Hepatocyte (in vitro differentiated cells): ENCODE measurements at regions not wholly inside any gene's neighbourhood (a gene's known extent, or its start where the extent isn't known, plus 50 kb on each side); places are given as distances from the start of the nearest gene placed in this dataset.

ENCODE experiments used
- DNase-seq: peaks from one replicate; pipeline ENCODE4 v3.0.0-alpha.2; 2016; ENCODE audit warnings: low spot score
- H2AFZ ChIP-seq: fragments of 200-600 bp; sonication (generic); 2 replicates; pipeline ENCODE4 v1.6.0; 2016; ENCODE audit warnings: antibody characterized with exemption, mild to moderate bottlenecking
- H3K27ac ChIP-seq: fragments of 200-600 bp; sonication (generic); 2 replicates; pipeline ENCODE4 v1.5.1; 2016; ENCODE audit warnings: mild to moderate bottlenecking
- H3K27me3 ChIP-seq: fragments of 200-600 bp; sonication (generic); 2 replicates; pipeline ENCODE4 v1.6.1; 2016
- H3K36me3 ChIP-seq: fragments of 200-600 bp; sonication (generic); replicated peaks from 2 replicates; pipeline ENCODE4 v1.5.1; 2016; ENCODE audit warnings: low read depth; ENCODE audit not compliant: insufficient read depth
- H3K4me1 ChIP-seq: fragments of 200-600 bp; sonication (generic); 2 replicates; pipeline ENCODE4 v1.5.1; 2016; ENCODE audit warnings: mild to moderate bottlenecking, moderate library complexity; ENCODE audit not compliant: insufficient read depth
- H3K4me2 ChIP-seq: fragments of 200-600 bp; sonication (generic); 2 replicates; pipeline ENCODE4 v1.6.0; 2016
- H3K4me3 ChIP-seq: fragments of 200-600 bp; sonication (generic); 2 replicates; pipeline ENCODE4 v1.5.1; 2016; ENCODE audit warnings: mild to moderate bottlenecking
- H3K79me2 ChIP-seq: fragments of 200-600 bp; sonication (generic); 2 replicates; pipeline ENCODE4 v1.6.0; 2017; ENCODE audit warnings: mild to moderate bottlenecking
- H3K9me2 ChIP-seq: fragments of 200-600 bp; sonication (generic); replicated peaks from 2 replicates; pipeline ENCODE4 v1.6.0; 2017; ENCODE audit warnings: mild to moderate bottlenecking; ENCODE audit not compliant: insufficient read depth
- H3K9me3 ChIP-seq: fragments of 200-600 bp; sonication (generic); 2 replicates; pipeline ENCODE4 v1.5.1; 2016; ENCODE audit warnings: low read depth, mild to moderate bottlenecking
- H4K20me1 ChIP-seq: fragments of 200-600 bp; sonication (generic); 2 replicates; pipeline ENCODE4 v1.6.0; 2016; ENCODE audit warnings: mild to moderate bottlenecking; ENCODE audit not compliant: insufficient read depth, poor library complexity, severe bottlenecking
- EZH2 ChIP-seq: fragments of 200-600 bp; sonication (generic); IDR thresholded peaks from 2 replicates; pipeline ENCODE4 v1.6.1; 2016; ENCODE audit warnings: antibody characterized with exemption, mild to moderate bottlenecking, borderline replicate concordance
- EZH2phosphoT487 ChIP-seq: fragments of 200-600 bp; sonication (generic); IDR thresholded peaks from one replicate; pipeline ENCODE4 v1.6.1; 2018; ENCODE audit warnings: antibody characterized with exemption, mild to moderate bottlenecking, low read depth, moderate library complexity; ENCODE audit not compliant: unreplicated experiment, severe bottlenecking
- WGBS: methylation state at CpG from one replicate; pipeline ENCODE4 v1.1.6; 2016; ENCODE audit warnings: low lambda C conversion rate; ENCODE audit errors: missing lambda C conversion rate; 5-methylcytosine and 5-hydroxymethylcytosine counted together
- TF ChIP-seq, protein P1 (sequence below): fragments of 200-600 bp; sonication (generic); IDR thresholded peaks from 2 replicates; pipeline ENCODE4 v1.5.1; 2016; ENCODE audit warnings: antibody characterized with exemption, mild to moderate bottlenecking; ENCODE audit not compliant: poor library complexity

DNA sequence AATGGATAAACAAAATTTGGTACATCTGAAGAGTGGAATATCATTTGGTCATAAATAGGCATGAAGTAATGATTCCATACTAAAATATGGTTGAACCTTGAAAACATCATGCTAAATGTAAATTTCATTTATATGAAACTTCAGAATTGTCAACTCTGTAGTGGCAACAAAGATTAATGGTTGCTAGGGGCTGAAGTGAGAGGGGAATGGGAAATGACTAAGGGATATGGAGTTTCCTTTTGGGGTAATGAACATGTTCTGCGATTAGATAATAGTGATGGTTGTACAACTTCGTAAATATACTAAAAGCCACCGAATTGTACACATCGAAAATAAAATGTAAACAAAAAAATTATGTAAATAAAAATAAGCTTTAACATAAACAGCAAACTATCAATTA is 384.1 kb upstream of the STEAP1 start:
- 94% methylated on average over 4 of the region's 4 CpGs for WGBS

DNA sequence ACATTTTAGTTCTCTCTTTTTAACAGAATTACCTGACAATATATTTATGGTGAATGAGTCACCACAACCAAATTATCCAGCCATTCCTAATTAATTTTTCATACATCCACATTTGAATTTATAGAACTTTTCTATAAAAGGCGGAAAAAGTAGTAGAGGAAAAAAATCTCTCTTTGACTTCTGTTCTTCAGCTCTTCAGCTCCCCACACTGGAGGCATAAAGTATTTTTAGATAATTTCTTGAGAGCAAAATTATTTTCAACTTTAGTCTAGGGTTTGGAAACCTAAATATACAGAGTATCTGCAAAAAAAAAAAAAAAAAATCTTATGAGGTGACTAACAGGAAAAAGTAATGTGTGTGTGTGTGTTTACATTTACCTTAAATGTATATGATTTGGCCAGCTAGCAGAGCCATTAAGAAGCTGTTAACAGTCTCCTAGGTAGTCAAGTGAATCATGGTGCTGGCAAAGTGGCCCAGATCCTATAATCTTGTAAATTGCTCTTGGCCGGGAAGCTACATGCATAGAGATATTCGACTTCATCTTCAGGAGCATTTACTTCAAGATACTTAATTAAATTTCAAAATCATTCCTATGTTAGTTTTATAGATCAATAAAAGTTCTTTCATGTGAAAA is 383.1 kb upstream of the STEAP1 start:
- Histone ChIP-seq H3K9me3 (no peaks in the 10 kb centered on the region), H3K27ac (no peak overlapping the region), H3K79me2 (no peaks in the 10 kb centered on the region), H3K4me1 (no peaks in the 10 kb centered on the region), H2AFZ (no peak overlapping the region), H3K9me2 (no peaks in the 10 kb centered on the region), H3K27me3 (no peaks in the 10 kb centered on the region), H3K4me2 (no peak overlapping the region), H3K36me3 (no peaks in the 10 kb centered on the region), H4K20me1 (no peaks in the 10 kb centered on the region), H3K4me3 (no peak overlapping the region)
- no peak for DNase-seq
- WGBS, result 38% methylated on average over 3 of the region's 3 CpGs
- TF ChIP-seq, protein P1, sequence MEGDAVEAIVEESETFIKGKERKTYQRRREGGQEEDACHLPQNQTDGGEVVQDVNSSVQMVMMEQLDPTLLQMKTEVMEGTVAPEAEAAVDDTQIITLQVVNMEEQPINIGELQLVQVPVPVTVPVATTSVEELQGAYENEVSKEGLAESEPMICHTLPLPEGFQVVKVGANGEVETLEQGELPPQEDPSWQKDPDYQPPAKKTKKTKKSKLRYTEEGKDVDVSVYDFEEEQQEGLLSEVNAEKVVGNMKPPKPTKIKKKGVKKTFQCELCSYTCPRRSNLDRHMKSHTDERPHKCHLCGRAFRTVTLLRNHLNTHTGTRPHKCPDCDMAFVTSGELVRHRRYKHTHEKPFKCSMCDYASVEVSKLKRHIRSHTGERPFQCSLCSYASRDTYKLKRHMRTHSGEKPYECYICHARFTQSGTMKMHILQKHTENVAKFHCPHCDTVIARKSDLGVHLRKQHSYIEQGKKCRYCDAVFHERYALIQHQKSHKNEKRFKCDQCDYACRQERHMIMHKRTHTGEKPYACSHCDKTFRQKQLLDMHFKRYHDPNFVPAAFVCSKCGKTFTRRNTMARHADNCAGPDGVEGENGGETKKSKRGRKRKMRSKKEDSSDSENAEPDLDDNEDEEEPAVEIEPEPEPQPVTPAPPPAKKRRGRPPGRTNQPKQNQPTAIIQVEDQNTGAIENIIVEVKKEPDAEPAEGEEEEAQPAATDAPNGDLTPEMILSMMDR, result peak; percentile 39
- TF ChIP-seq EZH2, result no peak

More for the DNA sequence above, 384.1 kb upstream of the STEAP1 start:
- H3K27ac ChIP-seq, result no peak overlapping the region
- H3K4me1 ChIP-seq, result no peaks in the 10 kb centered on the region
- H3K4me2 ChIP-seq, result no peak overlapping the region
- H4K20me1 ChIP-seq, result no peaks in the 10 kb centered on the region
- H3K9me2 ChIP-seq, result no peaks in the 10 kb centered on the region
- no peak for DNase-seq
- TF ChIP-seq, protein P1, result no peak
- TF ChIP-seq EZH2phosphoT487, result no peak
- TF ChIP-seq EZH2, result no peak
- no peaks in the 10 kb centered on the region for H3K9me3 ChIP-seq
- H3K27me3 ChIP-seq, result no peaks in the 10 kb centered on the region
- no peak overlapping the region for H3K4me3 ChIP-seq
- no peak overlapping the region for H2AFZ ChIP-seq
- H3K79me2 ChIP-seq, result no peaks in the 10 kb centered on the region
- no peaks in the 10 kb centered on the region for H3K36me3 ChIP-seq

DNA sequence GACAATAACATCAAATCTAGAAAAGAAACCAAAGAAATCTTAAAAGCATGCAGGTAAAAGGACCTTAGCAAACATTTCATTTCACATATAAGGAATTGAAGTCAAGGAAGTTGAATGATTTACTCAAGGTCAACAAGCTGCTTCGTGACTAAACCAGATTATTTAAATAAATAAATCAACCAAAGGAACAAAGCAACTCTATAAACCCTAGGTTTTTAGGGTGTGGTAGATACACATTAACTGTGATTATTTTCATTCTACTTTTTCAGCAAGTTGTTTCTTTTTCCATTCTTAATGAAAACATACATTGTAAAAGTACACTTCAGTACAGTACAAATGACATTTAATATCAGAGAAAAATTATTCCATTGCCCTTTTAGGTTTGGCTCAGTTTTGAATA is 382.0 kb upstream of the STEAP1 start:
- no peak overlapping the region for H3K27ac ChIP-seq
- H2AFZ ChIP-seq, result no peak overlapping the region
- no peaks in the 10 kb centered on the region for H3K36me3 ChIP-seq
- no peak for DNase-seq
- 0% methylated on average over 1 of the region's 1 CpG for WGBS
- no peaks in the 10 kb centered on the region for H3K9me2 ChIP-seq
- no peak overlapping the region for H3K4me3 ChIP-seq
- H3K79me2 ChIP-seq, result no peaks in the 10 kb centered on the region
- no peaks in the 10 kb centered on the region for H3K4me1 ChIP-seq
- no peaks in the 10 kb centered on the region for H4K20me1 ChIP-seq
- H3K4me2 ChIP-seq, result no peak overlapping the region
- H3K9me3 ChIP-seq, result no peaks in the 10 kb centered on the region
- H3K27me3 ChIP-seq, result no peaks in the 10 kb centered on the region
- TF ChIP-seq, protein P1, result no peak
- no peak for TF ChIP-seq EZH2phosphoT487
- no peak for TF ChIP-seq EZH2

DNA sequence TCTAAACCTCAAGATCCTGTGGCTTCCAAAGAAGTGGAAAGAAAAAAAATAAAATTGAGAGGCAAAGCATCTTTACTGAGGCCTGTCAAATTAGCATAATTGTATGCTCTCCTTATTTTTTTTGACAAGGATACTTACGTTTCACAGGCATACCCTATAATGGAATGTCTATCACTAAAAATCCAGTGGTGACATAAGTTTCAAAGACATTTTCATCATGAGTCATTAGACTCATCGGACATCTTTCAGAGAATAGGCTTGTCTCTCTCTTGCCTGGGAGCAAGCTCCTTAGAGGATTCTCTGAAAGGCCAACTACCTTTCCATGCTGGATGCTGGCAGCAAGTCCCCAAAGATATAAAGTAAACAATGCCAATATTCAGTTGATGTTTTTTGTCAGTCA is 380.7 kb upstream of the STEAP1 start:
- Histone ChIP-seq H3K36me3 (no peaks in the 10 kb centered on the region), H4K20me1 (no peaks in the 10 kb centered on the region), H3K4me3 (no peak overlapping the region), H2AFZ (no peak overlapping the region), H3K9me2 (no peaks in the 10 kb centered on the region), H3K4me2 (no peak overlapping the region), H3K79me2 (no peaks in the 10 kb centered on the region), H3K9me3 (no peaks in the 10 kb centered on the region), H3K27me3 (no peaks in the 10 kb centered on the region), H3K4me1 (no peaks in the 10 kb centered on the region), H3K27ac (no peak overlapping the region)
- no peak for DNase-seq
- TF ChIP-seq EZH2 (no peak), EZH2phosphoT487 (no peak)
- TF ChIP-seq, protein P1, result no peak
- WGBS, result 79% methylated on average over 2 of the region's 2 CpGs
